ENCODE measurements at regions not wholly inside any gene's neighbourhood (a gene's known extent, or its start where the extent isn't known, plus 50 kb on each side); places are given as distances from the start of the nearest gene placed in this dataset.
A peak's percentile ranks its signal among the peaks of the same experiment; 100 is the strongest.

DNA sequence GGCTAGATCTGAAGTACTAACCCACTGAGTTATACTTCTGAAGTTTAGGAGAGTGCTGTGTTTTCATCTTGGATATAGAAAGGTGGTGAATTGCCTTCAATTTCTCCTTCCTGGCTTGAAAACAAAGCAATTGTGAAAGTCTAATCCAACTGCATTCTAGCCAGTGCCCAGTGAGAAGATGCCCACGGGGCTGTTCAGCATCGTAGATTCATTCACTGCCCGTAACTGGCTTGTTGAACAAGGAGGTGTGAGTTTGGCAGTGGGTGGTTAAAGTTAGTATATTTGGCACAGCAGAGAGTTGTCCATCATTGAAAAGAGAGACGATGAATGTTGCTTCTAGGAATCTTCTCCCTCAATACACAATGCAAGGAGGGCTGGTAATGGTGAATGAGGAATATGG lies 82.3 kb upstream of the RND3 start:
- H3K27ac ChIP-seq (ENCODE audit: low read length), result no peak overlapping the region
- DNase-seq, result no peak
- H3K4me3 ChIP-seq (ENCODE audit: low read length), result no peak overlapping the region
- H3K9me3 ChIP-seq (ENCODE audit: control insufficient read depth, low read depth, low read length), result no peaks in the 10 kb centered on the region
- H3K27me3 ChIP-seq (ENCODE audit: control insufficient read depth, insufficient read depth, low read length), result no peaks in the 10 kb centered on the region
- H3K4me1 ChIP-seq (ENCODE audit: control insufficient read depth, insufficient read depth, low read length), result no peaks in the 10 kb centered on the region
- H3K36me3 ChIP-seq (ENCODE audit: control insufficient read depth, insufficient read depth, low read length), result no peaks in the 10 kb centered on the region
- WGBS (ENCODE audit: insufficient coverage, low lambda C conversion rate), result no CpG with 5 or more reads among the region's 4 CpGs

- Histone ChIP-seq H3K4me1 (ENCODE audit: control insufficient read depth, insufficient read depth, low read length) (no peaks in the 10 kb centered on the region), H3K36me3 (ENCODE audit: control insufficient read depth, insufficient read depth, low read length) (no peaks in the 10 kb centered on the region), H3K27me3 (ENCODE audit: control insufficient read depth, insufficient read depth, low read length) (no peaks in the 10 kb centered on the region), H3K4me3 (ENCODE audit: low read length) (no peak overlapping the region), H3K9me3 (ENCODE audit: control insufficient read depth, low read depth, low read length) (no peaks in the 10 kb centered on the region), H3K27ac (ENCODE audit: low read length) (no peak overlapping the region)
- 80% methylated on average over 1 of the region's 4 CpGs for WGBS (ENCODE audit: insufficient coverage, low lambda C conversion rate)
- DNase-seq, result no peak
These were observed 80.4 kb upstream of the RND3 start for GRCh38 chr2:150567771-150568301.

DNA sequence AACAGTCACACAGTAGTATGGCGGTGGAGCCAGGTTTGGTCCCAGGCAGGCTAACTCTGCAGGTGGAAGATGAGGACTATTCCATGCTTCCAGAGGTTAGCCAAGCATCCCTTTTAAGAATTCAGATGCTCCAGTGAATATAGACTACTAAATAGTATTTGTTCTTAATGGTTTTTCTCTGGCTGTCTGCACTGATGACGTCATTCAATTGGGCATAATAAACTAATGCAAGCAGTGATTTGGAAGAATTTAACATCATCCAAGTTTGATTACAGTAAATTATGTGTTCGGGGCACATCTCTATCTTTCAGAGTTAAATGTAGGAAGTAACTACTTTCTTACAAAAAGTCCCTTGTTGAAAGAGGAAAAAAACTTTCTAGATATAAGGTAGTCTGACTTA lies 78.8 kb upstream of the RND3 start:
- H3K36me3 ChIP-seq (ENCODE audit: control insufficient read depth, insufficient read depth, low read length), result no peaks in the 10 kb centered on the region
- H3K9me3 ChIP-seq (ENCODE audit: control insufficient read depth, low read depth, low read length), result no peaks in the 10 kb centered on the region
- no peak overlapping the region for H3K4me3 ChIP-seq (ENCODE audit: low read length)
- WGBS (ENCODE audit: insufficient coverage, low lambda C conversion rate), result 73% methylated on average over 1 of the region's 3 CpGs
- no peak overlapping the region for H3K27ac ChIP-seq (ENCODE audit: low read length)
- H3K4me1 ChIP-seq (ENCODE audit: control insufficient read depth, insufficient read depth, low read length), result no peaks in the 10 kb centered on the region
- no peaks in the 10 kb centered on the region for H3K27me3 ChIP-seq (ENCODE audit: control insufficient read depth, insufficient read depth, low read length)
- DNase-seq, result no peak

- no CpG with 5 or more reads among the region's 1 CpG for WGBS (ENCODE audit: insufficient coverage, low lambda C conversion rate)
- Histone ChIP-seq H3K27ac (ENCODE audit: low read length) (no peak overlapping the region), H3K9me3 (ENCODE audit: control insufficient read depth, low read depth, low read length) (no peaks in the 10 kb centered on the region), H3K4me3 (ENCODE audit: low read length) (no peak overlapping the region), H3K36me3 (ENCODE audit: control insufficient read depth, insufficient read depth, low read length) (no peaks in the 10 kb centered on the region), H3K27me3 (ENCODE audit: control insufficient read depth, insufficient read depth, low read length) (no peaks in the 10 kb centered on the region), H3K4me1 (ENCODE audit: control insufficient read depth, insufficient read depth, low read length) (no peaks in the 10 kb centered on the region)
- DNase-seq, result no peak
These were observed 73.6 kb upstream of the RND3 start for GRCh38 chr2:150561076-150561475.

GRCh38 chr2:150557020-150557600 lies 69.6 kb upstream of the RND3 start:
- Histone ChIP-seq H3K36me3 (ENCODE audit: control insufficient read depth, insufficient read depth, low read length) (no peaks in the 10 kb centered on the region), H3K4me1 (ENCODE audit: control insufficient read depth, insufficient read depth, low read length) (peaks cover 4% of the 10 kb centered on the region), H3K27me3 (ENCODE audit: control insufficient read depth, insufficient read depth, low read length) (no peaks in the 10 kb centered on the region), H3K4me3 (ENCODE audit: low read length) (no peak overlapping the region), H3K27ac (ENCODE audit: low read length) (no peak overlapping the region), H3K9me3 (ENCODE audit: control insufficient read depth, low read depth, low read length) (no peaks in the 10 kb centered on the region)
- no CpG with 5 or more reads among the region's 2 CpGs for WGBS (ENCODE audit: insufficient coverage, low lambda C conversion rate)
- no peak for DNase-seq

DNA sequence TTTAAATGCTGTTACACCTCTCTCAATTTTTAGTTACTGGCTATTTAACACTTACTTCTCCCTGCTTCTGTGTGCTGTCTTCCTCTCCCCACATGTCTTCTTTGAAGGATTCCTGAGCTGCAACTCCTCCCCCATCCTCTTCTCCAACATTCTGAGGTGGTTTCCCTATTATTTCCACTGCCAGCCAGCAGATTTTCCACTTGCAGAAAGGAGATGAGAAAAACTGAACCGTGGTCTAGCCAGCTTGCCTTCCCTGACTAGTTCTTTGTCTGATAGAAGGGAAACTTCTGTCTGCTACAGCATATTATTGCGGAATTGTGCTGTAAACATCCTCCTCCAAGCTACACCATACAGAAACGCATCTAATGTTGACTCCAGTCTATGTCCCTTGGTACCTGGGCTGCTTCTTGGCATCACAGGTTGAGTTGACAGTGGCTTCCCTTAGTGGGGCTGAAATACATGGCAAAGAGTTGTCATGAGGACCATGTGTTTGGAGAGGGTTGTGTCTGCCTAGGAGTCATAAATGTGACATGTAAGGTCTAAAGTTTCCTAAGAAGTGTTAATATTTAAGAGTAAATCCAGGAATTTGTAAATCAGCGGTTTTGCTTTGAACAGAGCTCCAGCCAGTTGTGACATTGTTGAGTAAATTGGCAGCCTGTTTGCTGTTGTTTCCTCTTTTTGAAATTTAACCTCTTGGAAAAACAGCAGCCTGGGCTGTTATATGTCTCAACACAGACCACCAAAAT lies 68.3 kb upstream of the RND3 start:
- Histone ChIP-seq H3K4me3 (ENCODE audit: low read length) (no peak overlapping the region), H3K4me1 (ENCODE audit: control insufficient read depth, insufficient read depth, low read length) (peaks cover 4% of the 10 kb centered on the region), H3K27me3 (ENCODE audit: control insufficient read depth, insufficient read depth, low read length) (no peaks in the 10 kb centered on the region), H3K9me3 (ENCODE audit: control insufficient read depth, low read depth, low read length) (no peaks in the 10 kb centered on the region), H3K27ac (ENCODE audit: low read length) (peak overlapping the region; percentile 6), H3K36me3 (ENCODE audit: control insufficient read depth, insufficient read depth, low read length) (no peaks in the 10 kb centered on the region)
- peak; percentile 4 to 19 for DNase-seq
- WGBS (ENCODE audit: insufficient coverage, low lambda C conversion rate), result no CpG with 5 or more reads among the region's 4 CpGs

DNA sequence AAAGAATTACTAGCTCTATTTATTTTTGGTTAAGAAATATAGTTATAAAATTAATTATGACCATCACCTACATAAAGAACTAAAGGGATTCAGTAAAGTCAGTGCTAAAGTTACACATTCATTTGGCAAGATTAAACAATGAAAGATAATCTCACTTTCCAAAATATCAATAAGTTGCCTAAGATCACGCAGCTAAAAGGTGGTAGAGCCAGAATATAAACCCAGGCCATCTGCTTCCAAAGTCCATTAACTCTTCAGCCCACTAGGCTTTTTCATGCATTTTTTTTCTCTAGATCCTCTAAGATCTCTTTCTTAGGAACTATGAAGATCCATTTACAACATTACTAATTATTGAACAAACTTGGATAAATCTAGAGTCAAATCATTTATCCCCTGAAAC lies 66.6 kb upstream of the RND3 start:
- WGBS (ENCODE audit: insufficient coverage, low lambda C conversion rate), result 80% methylated on average over 1 of the region's 1 CpG
- H3K4me1 ChIP-seq (ENCODE audit: control insufficient read depth, insufficient read depth, low read length), result peaks cover 4% of the 10 kb centered on the region
- no peaks in the 10 kb centered on the region for H3K9me3 ChIP-seq (ENCODE audit: control insufficient read depth, low read depth, low read length)
- no peak for DNase-seq
- no peak overlapping the region for H3K4me3 ChIP-seq (ENCODE audit: low read length)
- no peaks in the 10 kb centered on the region for H3K36me3 ChIP-seq (ENCODE audit: control insufficient read depth, insufficient read depth, low read length)
- H3K27me3 ChIP-seq (ENCODE audit: control insufficient read depth, insufficient read depth, low read length), result no peaks in the 10 kb centered on the region
- H3K27ac ChIP-seq (ENCODE audit: low read length), result no peak overlapping the region

DNA sequence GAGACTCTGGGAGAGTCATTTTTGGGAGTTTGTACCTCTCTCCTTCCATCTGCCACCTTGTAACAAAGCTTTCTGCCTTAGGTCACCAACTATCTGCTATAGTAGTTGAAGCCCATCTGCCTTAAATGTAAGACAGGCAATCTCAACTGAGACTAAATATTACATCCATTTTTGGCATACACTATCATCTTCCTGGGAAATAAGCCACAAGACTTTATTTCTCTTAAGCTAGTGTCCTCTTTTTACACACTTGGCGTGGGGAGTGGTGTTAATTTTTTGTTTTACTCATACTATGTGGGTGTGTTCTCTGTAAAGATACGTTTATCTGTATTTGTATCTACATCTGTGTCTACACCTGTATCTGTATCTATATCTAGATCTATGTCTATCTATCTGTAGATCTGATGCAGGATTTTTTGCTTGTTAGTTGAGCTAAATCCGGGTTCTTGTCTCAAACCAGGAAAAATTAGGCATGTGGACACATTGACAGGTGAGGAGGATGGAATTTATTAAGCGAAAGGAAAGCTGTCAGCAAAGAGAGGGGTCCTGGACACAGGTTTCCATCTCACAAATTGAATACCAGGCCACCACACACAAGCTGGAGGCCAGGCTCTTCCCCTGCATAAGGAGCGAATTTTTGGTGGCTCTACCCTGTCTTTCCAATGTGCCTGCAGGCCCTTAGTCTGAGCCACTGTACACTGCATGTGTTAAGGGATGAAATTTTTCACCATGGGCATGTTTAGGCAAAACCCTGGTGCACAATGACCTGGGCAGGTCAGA lies 64.8 kb upstream of the RND3 start:
- Histone ChIP-seq H3K27me3 (ENCODE audit: control insufficient read depth, insufficient read depth, low read length) (no peaks in the 10 kb centered on the region), H3K36me3 (ENCODE audit: control insufficient read depth, insufficient read depth, low read length) (no peaks in the 10 kb centered on the region), H3K27ac (ENCODE audit: low read length) (no peak overlapping the region), H3K9me3 (ENCODE audit: control insufficient read depth, low read depth, low read length) (no peaks in the 10 kb centered on the region), H3K4me3 (ENCODE audit: low read length) (no peak overlapping the region), H3K4me1 (ENCODE audit: control insufficient read depth, insufficient read depth, low read length) (peaks cover 4% of the 10 kb centered on the region)
- DNase-seq, result no peak
- no CpG with 5 or more reads among the region's 5 CpGs for WGBS (ENCODE audit: insufficient coverage, low lambda C conversion rate)

GRCh38 chr2:150549381-150549780 lies 61.9 kb upstream of the RND3 start:
- H3K27me3 ChIP-seq (ENCODE audit: control insufficient read depth, insufficient read depth, low read length), result no peaks in the 10 kb centered on the region
- 83% methylated on average over 1 of the region's 2 CpGs for WGBS (ENCODE audit: insufficient coverage, low lambda C conversion rate)
- no peaks in the 10 kb centered on the region for H3K4me1 ChIP-seq (ENCODE audit: control insufficient read depth, insufficient read depth, low read length)
- no peaks in the 10 kb centered on the region for H3K9me3 ChIP-seq (ENCODE audit: control insufficient read depth, low read depth, low read length)
- H3K27ac ChIP-seq (ENCODE audit: low read length), result no peak overlapping the region
- no peak for DNase-seq
- H3K36me3 ChIP-seq (ENCODE audit: control insufficient read depth, insufficient read depth, low read length), result no peaks in the 10 kb centered on the region
- H3K4me3 ChIP-seq (ENCODE audit: low read length), result no peak overlapping the region

GRCh38 chr2:150548527-150548926 lies 61.1 kb upstream of the RND3 start:
- H3K4me3 ChIP-seq (ENCODE audit: low read length), result no peak overlapping the region
- no peak overlapping the region for H3K27ac ChIP-seq (ENCODE audit: low read length)
- no peak for DNase-seq
- H3K36me3 ChIP-seq (ENCODE audit: control insufficient read depth, insufficient read depth, low read length), result no peaks in the 10 kb centered on the region
- no peaks in the 10 kb centered on the region for H3K4me1 ChIP-seq (ENCODE audit: control insufficient read depth, insufficient read depth, low read length)
- H3K9me3 ChIP-seq (ENCODE audit: control insufficient read depth, low read depth, low read length), result no peaks in the 10 kb centered on the region
- no peaks in the 10 kb centered on the region for H3K27me3 ChIP-seq (ENCODE audit: control insufficient read depth, insufficient read depth, low read length)
- WGBS (ENCODE audit: insufficient coverage, low lambda C conversion rate), result no CpG with 5 or more reads among the region's 2 CpGs
